ENCODE measurements at regions not wholly inside any gene's neighbourhood (a gene's known extent, or its start where the extent isn't known, plus 50 kb on each side); places are given as distances from the start of the nearest gene placed in this dataset.

GRCh38 chr13:74043237-74043636 is 91.0 kb downstream of the KLF12 start:
- TF ChIP-seq POLR2AphosphoS5 (IDR thresholded peaks at IDR 0.05; ENCODE audit: borderline replicate concordance, low read depth, low read length) (no peak), EZH2 (IDR thresholded peaks at IDR 0.05) (no peak)

Measured in SK-N-MC (cell line).